ENCODE measurements at regions not wholly inside any gene's neighbourhood (a gene's known extent, or its start where the extent isn't known, plus 50 kb on each side); places are given as distances from the start of the nearest gene placed in this dataset.

DNA sequence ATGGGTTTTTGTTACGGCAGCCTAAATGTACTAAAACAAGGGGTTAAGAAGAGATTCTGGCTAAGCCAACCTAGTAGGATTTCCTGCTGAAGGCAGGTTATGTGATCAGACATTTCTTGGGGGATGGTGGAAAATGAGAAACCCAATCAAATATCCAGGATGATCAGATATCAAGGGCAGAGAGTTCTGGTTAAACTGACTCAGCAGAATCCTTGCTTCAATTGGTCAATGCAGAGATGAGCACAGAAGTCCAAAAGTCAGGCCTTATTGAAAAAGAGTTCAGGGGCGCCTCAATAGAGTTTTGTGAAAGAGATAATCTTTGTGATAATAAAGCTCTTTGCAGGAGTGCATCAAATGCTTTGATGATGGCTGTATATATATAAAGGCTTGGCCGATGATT lies 237.1 kb downstream of the AMY1C start:
- WGBS = 82% methylated on average over 3 of the region's 3 CpGs
- TF ChIP-seq POLR2A (IDR thresholded peaks at IDR 0.05) (no peak), POLR2AphosphoS5 (IDR thresholded peaks at IDR 0.05) (no peak)
- TF ChIP-seq, protein P1, sequence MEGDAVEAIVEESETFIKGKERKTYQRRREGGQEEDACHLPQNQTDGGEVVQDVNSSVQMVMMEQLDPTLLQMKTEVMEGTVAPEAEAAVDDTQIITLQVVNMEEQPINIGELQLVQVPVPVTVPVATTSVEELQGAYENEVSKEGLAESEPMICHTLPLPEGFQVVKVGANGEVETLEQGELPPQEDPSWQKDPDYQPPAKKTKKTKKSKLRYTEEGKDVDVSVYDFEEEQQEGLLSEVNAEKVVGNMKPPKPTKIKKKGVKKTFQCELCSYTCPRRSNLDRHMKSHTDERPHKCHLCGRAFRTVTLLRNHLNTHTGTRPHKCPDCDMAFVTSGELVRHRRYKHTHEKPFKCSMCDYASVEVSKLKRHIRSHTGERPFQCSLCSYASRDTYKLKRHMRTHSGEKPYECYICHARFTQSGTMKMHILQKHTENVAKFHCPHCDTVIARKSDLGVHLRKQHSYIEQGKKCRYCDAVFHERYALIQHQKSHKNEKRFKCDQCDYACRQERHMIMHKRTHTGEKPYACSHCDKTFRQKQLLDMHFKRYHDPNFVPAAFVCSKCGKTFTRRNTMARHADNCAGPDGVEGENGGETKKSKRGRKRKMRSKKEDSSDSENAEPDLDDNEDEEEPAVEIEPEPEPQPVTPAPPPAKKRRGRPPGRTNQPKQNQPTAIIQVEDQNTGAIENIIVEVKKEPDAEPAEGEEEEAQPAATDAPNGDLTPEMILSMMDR (IDR thresholded peaks at IDR 0.05) = no peak
- no peaks in the 10 kb centered on the region for H3K36me3 ChIP-seq
- intact Hi-C loops (cut with DNase I) = no loop called here
- no peak overlapping the region for H3K27ac ChIP-seq
- H3K27me3 ChIP-seq (replicated peaks; ENCODE audit: insufficient read depth) = no peaks in the 10 kb centered on the region
- H3K4me3 ChIP-seq = no peak overlapping the region
- DNase-seq (ENCODE audit: low spot score) = no peak
- H3K9me3 ChIP-seq = no peaks in the 10 kb centered on the region
- H3K4me1 ChIP-seq (replicated peaks) = no peaks in the 10 kb centered on the region

DNA sequence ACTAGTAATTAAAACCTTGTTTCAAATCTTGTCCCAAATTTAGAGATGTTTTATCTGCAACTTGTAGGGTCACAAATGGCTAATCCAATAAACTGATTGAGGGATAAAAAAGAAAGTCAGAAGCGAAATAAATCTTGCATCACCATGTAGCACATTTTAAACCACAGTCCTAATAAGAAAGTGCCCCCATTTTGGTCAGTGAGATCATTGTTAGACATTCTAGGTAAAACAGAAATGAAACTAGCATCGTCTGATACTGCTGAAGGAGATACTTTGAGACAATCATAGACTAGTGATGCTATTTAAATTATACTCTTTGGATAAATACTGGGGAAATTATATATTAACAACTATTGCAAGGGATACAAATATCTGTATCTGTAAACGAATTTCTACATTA lies 247.9 kb downstream of the AMY1C start:
- no peak for TF ChIP-seq POLR2A (IDR thresholded peaks at IDR 0.05)
- TF ChIP-seq, protein P1 (IDR thresholded peaks at IDR 0.05) = no peak
- no peak for TF ChIP-seq POLR2AphosphoS5 (IDR thresholded peaks at IDR 0.05)
- WGBS = 52% methylated on average over 3 of the region's 3 CpGs
- Histone ChIP-seq H3K9me3 (no peaks in the 10 kb centered on the region), H3K27ac (no peak overlapping the region), H3K4me1 (replicated peaks) (no peaks in the 10 kb centered on the region), H3K27me3 (replicated peaks; ENCODE audit: insufficient read depth) (no peaks in the 10 kb centered on the region), H3K4me3 (no peak overlapping the region), H3K36me3 (no peaks in the 10 kb centered on the region)
- DNase-seq (ENCODE audit: low spot score) = no peak
- intact Hi-C loops (cut with DNase I) = no loop called here

DNA sequence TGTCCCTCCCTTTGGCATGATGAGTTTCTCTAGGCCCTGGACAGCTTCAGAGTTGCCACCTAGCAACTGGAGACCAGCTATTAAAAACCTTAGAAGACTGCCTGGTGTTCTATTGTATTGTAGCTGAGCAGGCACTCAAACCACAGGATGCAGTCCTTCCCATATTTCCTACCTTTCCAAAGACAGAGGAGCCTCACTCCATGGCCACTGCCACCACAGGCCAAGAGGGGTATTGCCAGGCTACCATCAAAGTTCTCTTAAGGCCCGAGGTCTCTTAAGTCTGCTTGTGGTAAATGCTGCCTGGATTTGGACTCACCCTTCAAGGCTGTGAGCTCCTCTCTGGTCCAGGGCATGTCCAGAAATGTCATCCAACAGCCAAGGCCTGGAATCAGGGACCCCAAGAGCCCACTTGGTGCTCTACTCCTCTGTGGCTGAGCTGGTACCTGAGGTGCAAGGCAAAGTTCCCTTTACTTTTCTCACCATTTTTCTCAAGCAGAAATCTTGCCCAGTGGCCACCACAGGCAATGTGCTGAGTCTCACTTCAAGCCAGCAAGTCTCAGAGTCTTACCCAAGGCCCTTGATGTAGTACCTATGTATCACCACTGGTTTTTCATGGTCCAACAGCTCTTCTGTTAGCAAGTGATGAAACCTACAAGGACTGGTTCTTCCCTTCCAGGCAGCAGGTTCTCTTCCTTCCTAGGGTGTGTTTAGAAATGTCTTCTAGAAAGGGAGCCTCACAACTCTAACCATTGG lies 269.4 kb downstream of the AMY1C start:
- H3K9me3 ChIP-seq = no peaks in the 10 kb centered on the region
- WGBS = 100% methylated on average over 1 of the region's 1 CpG
- no peaks in the 10 kb centered on the region for H3K27me3 ChIP-seq (replicated peaks; ENCODE audit: insufficient read depth)
- no peaks in the 10 kb centered on the region for H3K36me3 ChIP-seq
- H3K27ac ChIP-seq = no peak overlapping the region
- intact Hi-C loops (cut with DNase I) = no loop called here
- DNase-seq (ENCODE audit: low spot score) = no peak
- no peak overlapping the region for H3K4me3 ChIP-seq
- H3K4me1 ChIP-seq (replicated peaks) = no peaks in the 10 kb centered on the region
- TF ChIP-seq POLR2AphosphoS5 (IDR thresholded peaks at IDR 0.05) (no peak), POLR2A (IDR thresholded peaks at IDR 0.05) (no peak)
- TF ChIP-seq, protein P1 (IDR thresholded peaks at IDR 0.05) = no peak

DNA sequence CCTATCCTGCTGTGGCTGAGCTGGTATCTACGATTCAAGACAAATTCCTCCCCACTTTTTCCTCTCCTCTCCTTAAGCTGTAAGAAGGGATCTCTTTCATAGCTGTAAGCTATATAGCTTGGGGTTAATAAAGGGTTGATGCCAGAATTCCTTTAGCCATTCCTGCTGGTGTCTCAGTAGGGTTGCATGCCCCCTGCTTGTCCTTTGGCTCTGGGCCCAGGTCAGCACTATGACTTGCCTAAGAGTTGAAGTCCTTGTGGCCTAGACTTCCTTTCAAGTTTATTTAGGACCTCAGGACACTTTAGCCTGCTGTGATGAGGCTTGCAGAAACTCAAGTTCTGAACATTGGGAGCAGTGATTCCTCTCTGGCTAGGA lies 270.0 kb downstream of the AMY1C start:
- H3K36me3 ChIP-seq = no peaks in the 10 kb centered on the region
- no peaks in the 10 kb centered on the region for H3K9me3 ChIP-seq
- 81% methylated on average over 1 of the region's 1 CpG for WGBS
- intact Hi-C loops (cut with DNase I) = no loop called here
- no peaks in the 10 kb centered on the region for H3K27me3 ChIP-seq (replicated peaks; ENCODE audit: insufficient read depth)
- no peaks in the 10 kb centered on the region for H3K4me1 ChIP-seq (replicated peaks)
- no peak for DNase-seq (ENCODE audit: low spot score)
- TF ChIP-seq POLR2A (IDR thresholded peaks at IDR 0.05) (no peak), POLR2AphosphoS5 (IDR thresholded peaks at IDR 0.05) (no peak)
- TF ChIP-seq, protein P1 (IDR thresholded peaks at IDR 0.05) = no peak
- H3K4me3 ChIP-seq = no peak overlapping the region
- no peak overlapping the region for H3K27ac ChIP-seq

DNA sequence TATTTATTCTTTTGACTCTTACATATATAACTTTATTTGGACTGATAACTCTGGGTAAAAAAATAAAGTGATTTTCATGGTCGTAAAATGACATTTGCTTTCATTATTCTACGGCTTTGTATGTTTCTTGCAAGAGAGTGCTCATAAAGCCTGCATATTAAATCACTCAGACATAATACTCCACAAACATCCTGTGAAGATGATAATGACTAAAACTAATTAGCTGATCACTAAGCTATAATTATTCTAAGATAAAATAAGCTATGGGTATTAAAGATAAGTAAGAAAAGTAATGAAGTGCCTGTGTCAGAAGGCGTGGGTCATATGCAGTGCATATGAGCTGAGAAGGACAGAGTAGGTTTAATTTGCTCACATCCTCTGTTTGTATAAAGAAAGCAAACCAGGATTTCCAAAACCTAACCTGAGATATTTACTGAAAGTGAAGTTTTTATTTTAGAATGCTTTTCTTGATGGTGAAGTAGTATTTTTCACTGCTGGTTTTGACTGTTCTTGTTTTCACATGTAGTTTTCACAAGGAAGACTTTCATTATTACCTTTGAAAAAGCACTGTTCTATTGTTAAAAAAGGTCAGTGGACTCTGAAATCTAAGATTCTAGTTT lies 278.8 kb downstream of the AMY1C start:
- H3K4me1 ChIP-seq (replicated peaks) = no peaks in the 10 kb centered on the region
- H3K27me3 ChIP-seq (replicated peaks; ENCODE audit: insufficient read depth) = no peaks in the 10 kb centered on the region
- no peak for TF ChIP-seq POLR2A (IDR thresholded peaks at IDR 0.05)
- TF ChIP-seq, protein P1 (IDR thresholded peaks at IDR 0.05) = no peak
- TF ChIP-seq POLR2AphosphoS5 (IDR thresholded peaks at IDR 0.05) = no peak
- WGBS = 27% methylated on average over 3 of the region's 3 CpGs
- intact Hi-C loops (cut with DNase I) = no loop called here
- no peaks in the 10 kb centered on the region for H3K9me3 ChIP-seq
- H3K4me3 ChIP-seq = no peak overlapping the region
- no peaks in the 10 kb centered on the region for H3K36me3 ChIP-seq
- no peak overlapping the region for H3K27ac ChIP-seq
- no peak for DNase-seq (ENCODE audit: low spot score)
